22Rv1 (cell line): ENCODE measurements at regions not wholly inside any gene's neighbourhood (a gene's known extent, or its start where the extent isn't known, plus 50 kb on each side); places are given as distances from the start of the nearest gene placed in this dataset.

Experiments used
- ZFX ChIP-seq: fragments of 450-650 bp; IDR thresholded peaks from 2 replicates; pipeline ENCODE4 v1.6.1; 2017; ENCODE audit warnings: antibody characterized with exemption, borderline replicate concordance
- TF ChIP-seq, protein P1 (sequence below): fragments of 450-650 bp; IDR thresholded peaks from 2 replicates; pipeline ENCODE4 v1.5.1; 2017; ENCODE audit warnings: mild to moderate bottlenecking

DNA sequence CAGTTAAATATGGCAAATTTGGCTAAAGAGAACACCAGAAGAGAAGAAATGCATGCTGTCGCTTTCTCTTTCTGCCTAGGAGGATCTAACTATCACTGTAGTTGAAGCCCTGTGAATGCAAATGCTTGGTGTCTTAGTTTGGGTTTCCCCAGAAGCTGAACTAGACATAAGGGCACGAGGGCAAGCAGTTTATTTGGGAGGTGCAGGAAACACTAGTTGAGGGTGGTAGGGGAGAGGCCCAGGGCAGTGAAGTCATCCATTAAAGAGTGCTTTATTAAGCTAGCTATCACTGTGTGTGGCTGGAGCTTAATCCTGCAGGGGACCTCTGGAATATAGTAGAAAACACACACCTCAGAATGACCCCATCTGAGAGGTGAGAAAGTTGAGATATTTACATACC, 639.8 kb upstream of the ZEB2 start:
- TF ChIP-seq, protein P1, sequence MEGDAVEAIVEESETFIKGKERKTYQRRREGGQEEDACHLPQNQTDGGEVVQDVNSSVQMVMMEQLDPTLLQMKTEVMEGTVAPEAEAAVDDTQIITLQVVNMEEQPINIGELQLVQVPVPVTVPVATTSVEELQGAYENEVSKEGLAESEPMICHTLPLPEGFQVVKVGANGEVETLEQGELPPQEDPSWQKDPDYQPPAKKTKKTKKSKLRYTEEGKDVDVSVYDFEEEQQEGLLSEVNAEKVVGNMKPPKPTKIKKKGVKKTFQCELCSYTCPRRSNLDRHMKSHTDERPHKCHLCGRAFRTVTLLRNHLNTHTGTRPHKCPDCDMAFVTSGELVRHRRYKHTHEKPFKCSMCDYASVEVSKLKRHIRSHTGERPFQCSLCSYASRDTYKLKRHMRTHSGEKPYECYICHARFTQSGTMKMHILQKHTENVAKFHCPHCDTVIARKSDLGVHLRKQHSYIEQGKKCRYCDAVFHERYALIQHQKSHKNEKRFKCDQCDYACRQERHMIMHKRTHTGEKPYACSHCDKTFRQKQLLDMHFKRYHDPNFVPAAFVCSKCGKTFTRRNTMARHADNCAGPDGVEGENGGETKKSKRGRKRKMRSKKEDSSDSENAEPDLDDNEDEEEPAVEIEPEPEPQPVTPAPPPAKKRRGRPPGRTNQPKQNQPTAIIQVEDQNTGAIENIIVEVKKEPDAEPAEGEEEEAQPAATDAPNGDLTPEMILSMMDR = no peak
- TF ChIP-seq ZFX = no peak
